ENCODE measurements at regions not wholly inside any gene's neighbourhood (a gene's known extent, or its start where the extent isn't known, plus 50 kb on each side); places are given as distances from the start of the nearest gene placed in this dataset.

DNA sequence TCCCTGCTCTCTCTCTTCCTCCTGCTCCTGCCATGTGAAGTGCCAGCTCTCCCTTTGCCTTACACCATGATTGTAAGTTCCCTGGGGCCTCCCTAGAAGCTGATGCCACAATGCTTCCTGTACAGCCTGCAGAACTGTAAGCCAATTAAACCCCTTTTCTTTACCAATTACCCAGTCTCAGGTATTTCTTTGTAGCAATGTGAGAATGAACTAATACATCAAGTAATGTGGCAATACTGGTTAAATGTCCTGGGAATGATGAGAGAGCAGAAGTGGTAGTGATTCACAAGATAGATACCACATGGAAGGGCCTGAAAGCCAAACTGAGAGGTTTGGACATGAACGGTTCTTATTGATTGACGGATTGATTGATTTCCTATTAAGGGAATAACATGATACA is 62.6 kb upstream of the IL12B start:
- TF ChIP-seq, protein P1, sequence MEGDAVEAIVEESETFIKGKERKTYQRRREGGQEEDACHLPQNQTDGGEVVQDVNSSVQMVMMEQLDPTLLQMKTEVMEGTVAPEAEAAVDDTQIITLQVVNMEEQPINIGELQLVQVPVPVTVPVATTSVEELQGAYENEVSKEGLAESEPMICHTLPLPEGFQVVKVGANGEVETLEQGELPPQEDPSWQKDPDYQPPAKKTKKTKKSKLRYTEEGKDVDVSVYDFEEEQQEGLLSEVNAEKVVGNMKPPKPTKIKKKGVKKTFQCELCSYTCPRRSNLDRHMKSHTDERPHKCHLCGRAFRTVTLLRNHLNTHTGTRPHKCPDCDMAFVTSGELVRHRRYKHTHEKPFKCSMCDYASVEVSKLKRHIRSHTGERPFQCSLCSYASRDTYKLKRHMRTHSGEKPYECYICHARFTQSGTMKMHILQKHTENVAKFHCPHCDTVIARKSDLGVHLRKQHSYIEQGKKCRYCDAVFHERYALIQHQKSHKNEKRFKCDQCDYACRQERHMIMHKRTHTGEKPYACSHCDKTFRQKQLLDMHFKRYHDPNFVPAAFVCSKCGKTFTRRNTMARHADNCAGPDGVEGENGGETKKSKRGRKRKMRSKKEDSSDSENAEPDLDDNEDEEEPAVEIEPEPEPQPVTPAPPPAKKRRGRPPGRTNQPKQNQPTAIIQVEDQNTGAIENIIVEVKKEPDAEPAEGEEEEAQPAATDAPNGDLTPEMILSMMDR (IDR thresholded peaks at IDR 0.05; ENCODE audit: low read depth, low read length, missing input control): no peak
- TF ChIP-seq JUND (IDR thresholded peaks at IDR 0.05): no peak
- TF ChIP-seq, protein P2, sequence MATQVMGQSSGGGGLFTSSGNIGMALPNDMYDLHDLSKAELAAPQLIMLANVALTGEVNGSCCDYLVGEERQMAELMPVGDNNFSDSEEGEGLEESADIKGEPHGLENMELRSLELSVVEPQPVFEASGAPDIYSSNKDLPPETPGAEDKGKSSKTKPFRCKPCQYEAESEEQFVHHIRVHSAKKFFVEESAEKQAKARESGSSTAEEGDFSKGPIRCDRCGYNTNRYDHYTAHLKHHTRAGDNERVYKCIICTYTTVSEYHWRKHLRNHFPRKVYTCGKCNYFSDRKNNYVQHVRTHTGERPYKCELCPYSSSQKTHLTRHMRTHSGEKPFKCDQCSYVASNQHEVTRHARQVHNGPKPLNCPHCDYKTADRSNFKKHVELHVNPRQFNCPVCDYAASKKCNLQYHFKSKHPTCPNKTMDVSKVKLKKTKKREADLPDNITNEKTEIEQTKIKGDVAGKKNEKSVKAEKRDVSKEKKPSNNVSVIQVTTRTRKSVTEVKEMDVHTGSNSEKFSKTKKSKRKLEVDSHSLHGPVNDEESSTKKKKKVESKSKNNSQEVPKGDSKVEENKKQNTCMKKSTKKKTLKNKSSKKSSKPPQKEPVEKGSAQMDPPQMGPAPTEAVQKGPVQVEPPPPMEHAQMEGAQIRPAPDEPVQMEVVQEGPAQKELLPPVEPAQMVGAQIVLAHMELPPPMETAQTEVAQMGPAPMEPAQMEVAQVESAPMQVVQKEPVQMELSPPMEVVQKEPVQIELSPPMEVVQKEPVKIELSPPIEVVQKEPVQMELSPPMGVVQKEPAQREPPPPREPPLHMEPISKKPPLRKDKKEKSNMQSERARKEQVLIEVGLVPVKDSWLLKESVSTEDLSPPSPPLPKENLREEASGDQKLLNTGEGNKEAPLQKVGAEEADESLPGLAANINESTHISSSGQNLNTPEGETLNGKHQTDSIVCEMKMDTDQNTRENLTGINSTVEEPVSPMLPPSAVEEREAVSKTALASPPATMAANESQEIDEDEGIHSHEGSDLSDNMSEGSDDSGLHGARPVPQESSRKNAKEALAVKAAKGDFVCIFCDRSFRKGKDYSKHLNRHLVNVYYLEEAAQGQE (IDR thresholded peaks at IDR 0.05): no peak
